ENCODE measurements at regions not wholly inside any gene's neighbourhood (a gene's known extent, or its start where the extent isn't known, plus 50 kb on each side); places are given as distances from the start of the nearest gene placed in this dataset.

DNA sequence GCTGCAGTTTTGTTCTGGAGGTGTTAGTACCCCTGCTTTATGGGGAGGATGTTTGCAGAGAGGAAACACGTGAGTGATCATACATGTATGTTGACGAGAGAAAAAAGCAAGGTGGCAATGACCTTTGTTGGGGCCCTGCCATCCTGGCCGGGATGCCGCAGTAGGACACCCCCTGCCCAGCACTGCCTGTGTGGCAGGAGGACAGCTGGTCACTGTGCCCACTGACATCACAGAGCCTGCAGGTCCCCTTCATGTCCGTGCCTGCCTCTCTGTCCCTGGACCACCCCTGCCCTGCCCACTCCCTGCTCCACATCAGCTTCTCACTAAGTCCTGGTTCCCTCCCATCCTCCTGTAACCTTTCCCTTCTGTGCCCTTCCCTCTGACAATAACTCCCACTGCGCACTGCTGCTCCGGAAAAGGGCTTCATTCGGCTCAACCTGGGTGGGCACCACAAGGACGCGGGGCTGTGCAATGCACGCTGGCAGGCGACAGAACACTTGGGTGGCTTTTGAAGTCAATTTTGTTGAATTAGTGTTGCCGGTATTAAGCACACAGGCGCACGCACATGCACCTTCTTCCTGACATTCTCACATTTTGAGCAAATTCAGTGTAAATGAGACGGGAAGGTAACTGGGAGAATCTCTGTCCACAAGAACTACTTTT lies 51.5 kb upstream of the TWIST2 start:
- TF ChIP-seq NFIC (IDR thresholded peaks at IDR 0.05) (no peak), ZBTB7A (IDR thresholded peaks at IDR 0.05; ENCODE audit: low read depth) (no peak), RAD21 (IDR thresholded peaks at IDR 0.05; ENCODE audit: low read depth) (no peak), TAF1 (IDR thresholded peaks at IDR 0.05; ENCODE audit: low read depth) (no peak), EP300 (IDR thresholded peaks at IDR 0.05; ENCODE audit: borderline replicate concordance) (no peak), TCF12 (IDR thresholded peaks at IDR 0.05; ENCODE audit: low read depth) (no peak), YY1 (IDR thresholded peaks at IDR 0.05; ENCODE audit: low read depth) (no peak), TEAD4 (IDR thresholded peaks at IDR 0.05) (no peak), FOXM1 (IDR thresholded peaks at IDR 0.05; ENCODE audit: borderline replicate concordance, low read depth) (no peak), CREB1 (IDR thresholded peaks at IDR 0.05; ENCODE audit: low read depth) (no peak), EGR1 (IDR thresholded peaks at IDR 0.05) (no peak)
- TF ChIP-seq, protein P1, sequence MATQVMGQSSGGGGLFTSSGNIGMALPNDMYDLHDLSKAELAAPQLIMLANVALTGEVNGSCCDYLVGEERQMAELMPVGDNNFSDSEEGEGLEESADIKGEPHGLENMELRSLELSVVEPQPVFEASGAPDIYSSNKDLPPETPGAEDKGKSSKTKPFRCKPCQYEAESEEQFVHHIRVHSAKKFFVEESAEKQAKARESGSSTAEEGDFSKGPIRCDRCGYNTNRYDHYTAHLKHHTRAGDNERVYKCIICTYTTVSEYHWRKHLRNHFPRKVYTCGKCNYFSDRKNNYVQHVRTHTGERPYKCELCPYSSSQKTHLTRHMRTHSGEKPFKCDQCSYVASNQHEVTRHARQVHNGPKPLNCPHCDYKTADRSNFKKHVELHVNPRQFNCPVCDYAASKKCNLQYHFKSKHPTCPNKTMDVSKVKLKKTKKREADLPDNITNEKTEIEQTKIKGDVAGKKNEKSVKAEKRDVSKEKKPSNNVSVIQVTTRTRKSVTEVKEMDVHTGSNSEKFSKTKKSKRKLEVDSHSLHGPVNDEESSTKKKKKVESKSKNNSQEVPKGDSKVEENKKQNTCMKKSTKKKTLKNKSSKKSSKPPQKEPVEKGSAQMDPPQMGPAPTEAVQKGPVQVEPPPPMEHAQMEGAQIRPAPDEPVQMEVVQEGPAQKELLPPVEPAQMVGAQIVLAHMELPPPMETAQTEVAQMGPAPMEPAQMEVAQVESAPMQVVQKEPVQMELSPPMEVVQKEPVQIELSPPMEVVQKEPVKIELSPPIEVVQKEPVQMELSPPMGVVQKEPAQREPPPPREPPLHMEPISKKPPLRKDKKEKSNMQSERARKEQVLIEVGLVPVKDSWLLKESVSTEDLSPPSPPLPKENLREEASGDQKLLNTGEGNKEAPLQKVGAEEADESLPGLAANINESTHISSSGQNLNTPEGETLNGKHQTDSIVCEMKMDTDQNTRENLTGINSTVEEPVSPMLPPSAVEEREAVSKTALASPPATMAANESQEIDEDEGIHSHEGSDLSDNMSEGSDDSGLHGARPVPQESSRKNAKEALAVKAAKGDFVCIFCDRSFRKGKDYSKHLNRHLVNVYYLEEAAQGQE (IDR thresholded peaks at IDR 0.05; ENCODE audit: low read depth) = no peak
- TF ChIP-seq, protein P2, sequence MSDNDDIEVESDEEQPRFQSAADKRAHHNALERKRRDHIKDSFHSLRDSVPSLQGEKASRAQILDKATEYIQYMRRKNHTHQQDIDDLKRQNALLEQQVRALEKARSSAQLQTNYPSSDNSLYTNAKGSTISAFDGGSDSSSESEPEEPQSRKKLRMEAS (IDR thresholded peaks at IDR 0.05) = no peak
- TF ChIP-seq, protein P3, sequence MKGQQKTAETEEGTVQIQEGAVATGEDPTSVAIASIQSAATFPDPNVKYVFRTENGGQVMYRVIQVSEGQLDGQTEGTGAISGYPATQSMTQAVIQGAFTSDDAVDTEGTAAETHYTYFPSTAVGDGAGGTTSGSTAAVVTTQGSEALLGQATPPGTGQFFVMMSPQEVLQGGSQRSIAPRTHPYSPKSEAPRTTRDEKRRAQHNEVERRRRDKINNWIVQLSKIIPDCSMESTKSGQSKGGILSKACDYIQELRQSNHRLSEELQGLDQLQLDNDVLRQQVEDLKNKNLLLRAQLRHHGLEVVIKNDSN (IDR thresholded peaks at IDR 0.05) = no peak

Measured in Ishikawa (cell line).